Astrocyte of the spinal cord (primary cell): ENCODE measurements at regions not wholly inside any gene's neighbourhood (a gene's known extent, or its start where the extent isn't known, plus 50 kb on each side); places are given as distances from the start of the nearest gene placed in this dataset.

Source experiments
- DNase-seq: peaks from one replicate; pipeline ENCODE4 v3.0.0; 2011; ENCODE audit warnings: low read depth, low spot score
- H3K4me3 ChIP-seq: 2 replicates; pipeline ENCODE4 v1.5.1; 2011; ENCODE audit warnings: low read depth, mild to moderate bottlenecking, low read length, moderate library complexity
- in situ Hi-C: cut with HindIII; loops from 2 replicates; pipeline ENCODE4 v1.10.0; 2017; ENCODE audit warnings: low sequenced_read_pairs
- TF ChIP-seq, protein P1 (sequence below): IDR thresholded peaks from 2 replicates; pipeline ENCODE4 v1.5.1; 2012; ENCODE audit warnings: low read depth, mild to moderate bottlenecking, low read length, inconsistent platforms

DNA sequence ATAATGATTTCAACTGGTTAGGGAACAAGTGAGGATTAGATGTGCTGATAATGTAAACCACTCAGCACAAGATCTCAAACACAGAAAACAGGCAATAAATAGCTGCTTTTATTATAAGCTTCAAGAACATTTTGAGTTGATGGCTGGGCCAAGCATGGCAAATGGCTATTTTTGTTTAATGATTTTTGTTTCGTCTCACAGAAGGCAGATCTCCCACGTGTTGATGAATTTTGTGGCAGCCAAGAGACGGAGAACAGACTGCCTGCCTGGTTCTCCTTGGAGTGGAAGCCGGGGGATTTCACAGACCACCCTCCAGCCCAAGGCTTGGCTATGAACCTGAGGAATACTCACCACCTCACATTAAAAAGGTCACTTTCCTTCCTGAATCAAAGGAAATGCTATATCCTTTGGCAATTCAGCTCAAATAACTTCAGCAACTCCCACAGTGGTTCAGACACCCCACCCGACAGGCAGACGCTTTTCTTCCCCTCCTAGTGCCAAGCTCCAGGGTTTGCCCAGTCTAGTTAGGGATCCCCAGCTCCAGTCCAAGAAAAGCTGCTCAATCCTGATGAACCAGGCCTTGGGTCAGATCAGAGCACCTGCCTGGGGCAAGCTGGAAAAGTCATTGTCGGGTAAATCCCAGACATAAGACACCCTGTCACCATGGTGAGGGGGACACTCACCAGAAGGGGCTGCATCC, 593.5 kb downstream of the TOX3 start:
- in situ Hi-C loops: no loop called here
- TF ChIP-seq, protein P1, sequence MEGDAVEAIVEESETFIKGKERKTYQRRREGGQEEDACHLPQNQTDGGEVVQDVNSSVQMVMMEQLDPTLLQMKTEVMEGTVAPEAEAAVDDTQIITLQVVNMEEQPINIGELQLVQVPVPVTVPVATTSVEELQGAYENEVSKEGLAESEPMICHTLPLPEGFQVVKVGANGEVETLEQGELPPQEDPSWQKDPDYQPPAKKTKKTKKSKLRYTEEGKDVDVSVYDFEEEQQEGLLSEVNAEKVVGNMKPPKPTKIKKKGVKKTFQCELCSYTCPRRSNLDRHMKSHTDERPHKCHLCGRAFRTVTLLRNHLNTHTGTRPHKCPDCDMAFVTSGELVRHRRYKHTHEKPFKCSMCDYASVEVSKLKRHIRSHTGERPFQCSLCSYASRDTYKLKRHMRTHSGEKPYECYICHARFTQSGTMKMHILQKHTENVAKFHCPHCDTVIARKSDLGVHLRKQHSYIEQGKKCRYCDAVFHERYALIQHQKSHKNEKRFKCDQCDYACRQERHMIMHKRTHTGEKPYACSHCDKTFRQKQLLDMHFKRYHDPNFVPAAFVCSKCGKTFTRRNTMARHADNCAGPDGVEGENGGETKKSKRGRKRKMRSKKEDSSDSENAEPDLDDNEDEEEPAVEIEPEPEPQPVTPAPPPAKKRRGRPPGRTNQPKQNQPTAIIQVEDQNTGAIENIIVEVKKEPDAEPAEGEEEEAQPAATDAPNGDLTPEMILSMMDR: no peak
- DNase-seq: no peak

DNA sequence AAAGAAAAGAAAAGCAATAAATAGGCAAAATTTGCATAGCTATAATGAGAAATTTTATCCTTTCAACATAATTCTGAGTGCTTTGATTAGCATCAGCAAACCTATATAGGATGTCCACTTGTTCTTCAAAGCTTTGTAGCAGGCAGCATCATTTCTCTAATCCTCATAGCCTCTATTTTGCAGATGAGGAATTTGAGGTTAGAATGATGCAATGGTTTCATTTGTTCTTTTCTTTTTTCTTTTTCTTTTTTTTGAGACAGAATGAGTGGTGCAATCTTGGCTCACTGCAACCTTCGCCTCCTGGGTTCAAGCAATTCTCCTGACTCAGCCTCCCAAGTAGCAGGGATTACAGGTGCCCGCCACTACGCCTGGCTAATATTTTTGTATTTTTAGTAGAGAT, 594.4 kb downstream of the TOX3 start:
- TF ChIP-seq, protein P1: no peak
- in situ Hi-C loops: no loop called here
- no peak overlapping the region for H3K4me3 ChIP-seq
- DNase-seq: no peak

More for the DNA sequence above, 593.5 kb downstream of the TOX3 start:
- no peak overlapping the region for H3K4me3 ChIP-seq

DNA sequence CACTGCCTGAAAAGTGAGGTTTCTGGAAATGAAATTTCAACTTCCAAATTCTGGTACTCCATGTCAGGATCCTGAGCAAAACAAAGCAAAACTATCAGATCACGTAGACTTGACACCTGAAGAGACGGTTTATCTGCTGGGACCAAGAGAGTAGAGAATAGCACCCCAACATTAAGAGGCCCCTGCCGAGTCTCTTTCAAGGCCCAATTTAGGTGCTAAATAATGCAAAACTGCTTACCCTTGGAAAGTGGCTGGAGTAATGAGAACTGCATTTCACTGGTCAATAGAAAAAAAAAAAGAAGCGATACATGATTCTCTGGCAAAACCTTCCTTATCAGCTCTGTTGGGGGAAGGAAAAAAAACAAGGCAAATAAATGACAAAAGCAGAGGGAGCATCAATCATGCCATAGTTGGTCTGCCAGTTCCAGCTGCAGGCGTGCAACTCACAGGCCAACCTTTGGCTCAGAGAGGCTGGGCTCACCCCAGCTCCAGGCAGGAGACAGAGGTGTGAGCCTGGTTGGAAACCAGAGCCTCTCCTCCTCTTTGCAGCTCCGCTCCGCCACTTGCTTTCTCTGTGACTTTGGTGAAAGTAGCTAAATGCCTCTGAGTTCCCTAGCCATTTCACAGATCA, 595.2 kb downstream of the TOX3 start:
- TF ChIP-seq, protein P1: no peak
- in situ Hi-C loops: no loop called here
- DNase-seq: no peak
- no peak overlapping the region for H3K4me3 ChIP-seq

DNA sequence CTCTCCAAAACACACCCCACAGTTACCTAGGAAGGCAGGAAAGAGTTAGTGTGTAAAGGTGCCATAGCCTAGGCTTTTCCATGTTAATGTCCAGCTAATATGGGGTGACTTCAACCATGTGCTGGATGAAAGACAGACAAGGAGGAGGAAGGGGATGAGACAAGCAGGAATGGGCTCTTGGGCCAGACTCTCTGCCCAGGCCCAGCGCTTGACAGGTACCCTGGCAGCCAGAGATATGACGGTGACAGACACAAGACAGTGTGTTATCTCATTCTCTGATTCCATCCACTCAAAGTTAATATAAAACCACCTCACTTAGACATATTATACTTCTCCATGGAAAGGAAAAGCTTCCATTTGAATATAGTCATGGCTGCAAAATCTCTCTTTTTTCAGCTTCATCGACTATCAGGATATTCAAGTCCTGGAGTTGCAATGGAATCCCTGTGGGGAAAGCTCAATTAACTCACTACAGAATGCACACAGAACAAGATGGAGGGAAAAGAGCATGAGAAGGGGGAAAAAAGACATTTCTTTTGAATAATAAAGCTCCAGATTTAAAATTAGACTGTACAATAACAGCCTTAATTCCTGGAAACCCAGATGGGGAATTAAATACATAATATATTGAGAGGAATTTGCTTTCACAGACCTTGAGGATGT, 596.7 kb downstream of the TOX3 start:
- in situ Hi-C loops: no loop called here
- no peak for DNase-seq
- no peak overlapping the region for H3K4me3 ChIP-seq
- TF ChIP-seq, protein P1: no peak

DNA sequence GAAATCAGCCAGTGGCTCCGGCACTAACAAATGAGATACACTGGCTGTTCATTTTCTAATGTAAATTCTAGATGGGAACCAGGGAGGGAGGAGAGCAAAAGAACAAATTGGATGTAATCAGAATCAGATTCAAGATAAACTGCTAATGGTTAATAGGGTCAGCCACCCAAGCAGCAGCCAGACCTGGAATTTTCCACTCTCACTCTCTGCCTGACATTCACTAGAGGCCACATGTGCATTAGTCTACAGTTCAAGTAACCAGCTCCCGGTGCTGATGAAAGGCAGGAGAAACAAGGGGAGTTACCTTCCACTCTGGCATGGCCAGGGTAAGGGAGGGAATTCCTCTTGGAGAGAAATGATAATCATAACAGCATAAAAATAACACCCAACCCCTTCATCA, 597.7 kb downstream of the TOX3 start:
- in situ Hi-C loops: no loop called here
- TF ChIP-seq, protein P1: no peak
- DNase-seq: no peak
- no peak overlapping the region for H3K4me3 ChIP-seq

DNA sequence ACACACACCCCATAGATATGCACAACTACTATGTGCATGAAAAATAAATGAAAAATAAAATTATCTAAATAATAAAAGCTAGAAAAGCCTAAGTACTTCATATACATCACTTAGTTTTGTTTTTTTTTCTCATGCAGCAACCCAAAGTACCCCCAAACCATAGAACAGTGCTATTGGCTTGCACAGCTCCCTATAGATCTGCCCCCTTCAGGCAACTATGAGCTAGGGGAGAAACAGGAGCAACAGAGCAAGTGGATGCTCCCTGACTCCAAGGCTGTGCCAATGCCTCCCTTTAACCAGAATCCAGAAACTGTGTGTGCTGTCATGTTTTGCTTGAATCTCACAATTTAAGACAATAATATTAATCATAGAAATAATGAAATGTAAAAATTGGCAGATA, 605.5 kb downstream of the TOX3 start:
- TF ChIP-seq, protein P1: peak; percentile 4
- no peak for DNase-seq
- in situ Hi-C loops: no loop called here
- H3K4me3 ChIP-seq: no peak overlapping the region
